ENCODE measurements at regions not wholly inside any gene's neighbourhood (a gene's known extent, or its start where the extent isn't known, plus 50 kb on each side); places are given as distances from the start of the nearest gene placed in this dataset.
"Not testable (repeated sequence)": the region's sequence is repeated elsewhere in the genome, so short reads cannot be mapped to it uniquely, and the experiment has no call there.

GRCh38 chr3:112694906-112695305 lies 54.0 kb upstream of the CCDC80 start:
- not testable (repeated sequence) for H3K4me3 ChIP-seq (ENCODE audit: control insufficient read depth, low read depth, low read length); DNase-seq (ENCODE audit: low read depth)

GRCh38 chr3:112693186-112693585 lies 52.2 kb upstream of the CCDC80 start:
- H3K4me3 ChIP-seq (ENCODE audit: control insufficient read depth, low read depth, low read length) = no peak overlapping the region
- DNase-seq (ENCODE audit: low read depth) = no peak
- TF ChIP-seq, protein P1, sequence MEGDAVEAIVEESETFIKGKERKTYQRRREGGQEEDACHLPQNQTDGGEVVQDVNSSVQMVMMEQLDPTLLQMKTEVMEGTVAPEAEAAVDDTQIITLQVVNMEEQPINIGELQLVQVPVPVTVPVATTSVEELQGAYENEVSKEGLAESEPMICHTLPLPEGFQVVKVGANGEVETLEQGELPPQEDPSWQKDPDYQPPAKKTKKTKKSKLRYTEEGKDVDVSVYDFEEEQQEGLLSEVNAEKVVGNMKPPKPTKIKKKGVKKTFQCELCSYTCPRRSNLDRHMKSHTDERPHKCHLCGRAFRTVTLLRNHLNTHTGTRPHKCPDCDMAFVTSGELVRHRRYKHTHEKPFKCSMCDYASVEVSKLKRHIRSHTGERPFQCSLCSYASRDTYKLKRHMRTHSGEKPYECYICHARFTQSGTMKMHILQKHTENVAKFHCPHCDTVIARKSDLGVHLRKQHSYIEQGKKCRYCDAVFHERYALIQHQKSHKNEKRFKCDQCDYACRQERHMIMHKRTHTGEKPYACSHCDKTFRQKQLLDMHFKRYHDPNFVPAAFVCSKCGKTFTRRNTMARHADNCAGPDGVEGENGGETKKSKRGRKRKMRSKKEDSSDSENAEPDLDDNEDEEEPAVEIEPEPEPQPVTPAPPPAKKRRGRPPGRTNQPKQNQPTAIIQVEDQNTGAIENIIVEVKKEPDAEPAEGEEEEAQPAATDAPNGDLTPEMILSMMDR (conservative IDR thresholded peaks at IDR 0.05; ENCODE audit: control insufficient read depth, insufficient read depth, low read depth, low read length) = no peak
